WTC11 (cell line): ENCODE measurements at regions not wholly inside any gene's neighbourhood (a gene's known extent, or its start where the extent isn't known, plus 50 kb on each side); places are given as distances from the start of the nearest gene placed in this dataset.

Experiments
- ATAC-seq: fragments of 200-7000 bp; cut with Tn5 transposase; 2 replicates; pipeline ENCODE4 v1.10.0; 2021; ENCODE audit warnings: mild to moderate bottlenecking, moderate library complexity
- CTCF ChIA-PET: fragments of 300-600 bp; sonication (Branson Sonifier 250); formaldehyde crosslinking; loops from one replicate; lab custom pipeline; 2021; ENCODE audit warnings: antibody characterized with exemption; lab: Charles Lee
- POLR2A ChIA-PET: fragments of 350-600 bp; sonication (Branson Sonifier 250); formaldehyde crosslinking; loops from one replicate; lab custom pipeline; 2021; ENCODE audit warnings: antibody characterized with exemption; lab: Charles Lee
- DNase-seq: peaks from one replicate; pipeline ENCODE4 v3.0.0; 2021; ENCODE audit warnings: low spot score
- H3K27ac Mint-ChIP-seq: 2 replicates; pipeline ENCODE4 v1.8.0; 2021; ENCODE audit warnings: mixed read lengths
- H3K27me3 Mint-ChIP-seq: 2 replicates; pipeline ENCODE4 v1.8.0; 2021; ENCODE audit warnings: low read depth, mild to moderate bottlenecking, moderate library complexity, mixed read lengths
- H3K36me3 Mint-ChIP-seq: 2 replicates; pipeline ENCODE4 v1.8.0; 2021; ENCODE audit warnings: mixed read lengths
- H3K4me1 Mint-ChIP-seq: 2 replicates; pipeline ENCODE4 v1.8.0; 2022; ENCODE audit warnings: mixed read lengths
- H3K4me3 Mint-ChIP-seq: 2 replicates; pipeline ENCODE4 v1.8.0; 2021; ENCODE audit warnings: mild to moderate bottlenecking, moderate library complexity, mixed read lengths
- H3K9me3 Mint-ChIP-seq: 2 replicates; pipeline ENCODE4 v1.8.0; 2021; ENCODE audit warnings: mixed read lengths
- ATF1 ChIP-seq: sonication (generic); formaldehyde crosslinking; IDR thresholded peaks from 2 replicates; pipeline ENCODE4 v1.8.1; 2023; ENCODE audit warnings: mild to moderate bottlenecking, moderate library complexity, missing genetic modification reagents
- CREM ChIP-seq: sonication (generic); formaldehyde crosslinking; IDR thresholded peaks from 2 replicates; pipeline ENCODE4 v1.8.1; 2022; ENCODE audit warnings: mild to moderate bottlenecking, missing genetic modification reagents, moderate library complexity
- GABPB1 ChIP-seq: sonication (generic); formaldehyde crosslinking; IDR thresholded peaks from 2 replicates; pipeline ENCODE4 v1.8.1; 2023; ENCODE audit warnings: mild to moderate bottlenecking, missing genetic modification reagents
- GTF2I ChIP-seq: fragments of 250-450 bp; sonication (Bioruptor Pico); conservative IDR thresholded peaks from 2 replicates; pipeline ENCODE4 v1.4.0; 2021; ENCODE audit warnings: mild to moderate bottlenecking
- IRF2 ChIP-seq: sonication (generic); formaldehyde crosslinking; IDR thresholded peaks from 2 replicates; pipeline ENCODE4 v1.8.0; 2022; ENCODE audit warnings: low read depth, missing genetic modification reagents, borderline replicate concordance
- JUN ChIP-seq: sonication (generic); formaldehyde crosslinking; IDR thresholded peaks from 2 replicates; pipeline ENCODE4 v1.8.0; 2023; ENCODE audit warnings: mild to moderate bottlenecking, missing genetic modification reagents
- MXD4 ChIP-seq: fragments of 250-450 bp; sonication (Bioruptor Pico); IDR thresholded peaks from 2 replicates; pipeline ENCODE4 v1.8.0; 2021; ENCODE audit warnings: mild to moderate bottlenecking, moderate library complexity, borderline replicate concordance
- NFE2L1 ChIP-seq: sonication (generic); formaldehyde crosslinking; IDR thresholded peaks from 2 replicates; pipeline ENCODE4 v1.8.1; 2023; ENCODE audit warnings: missing genetic modification reagents
- PRRX2 ChIP-seq: fragments of 250-450 bp; sonication (Bioruptor Pico); IDR thresholded peaks from 2 replicates; pipeline ENCODE4 v1.8.0; 2021; ENCODE audit warnings: mild to moderate bottlenecking
- ZNF138 ChIP-seq: sonication (generic); formaldehyde crosslinking; conservative IDR thresholded peaks from 2 replicates; pipeline ENCODE4 v1.8.1; 2022; ENCODE audit warnings: mild to moderate bottlenecking, moderate library complexity, missing genetic modification reagents
- ZNF263 ChIP-seq: sonication (generic); formaldehyde crosslinking; IDR thresholded peaks from 2 replicates; pipeline ENCODE4 v1.8.1; 2022; ENCODE audit warnings: low read depth, mild to moderate bottlenecking, moderate library complexity, missing genetic modification reagents
- ZNF317 ChIP-seq: sonication (generic); formaldehyde crosslinking; IDR thresholded peaks from 2 replicates; pipeline ENCODE4 v1.8.1; 2023; ENCODE audit warnings: low read depth, mild to moderate bottlenecking, moderate library complexity, missing genetic modification reagents, borderline replicate concordance
- ZNF416 ChIP-seq: fragments of 250-450 bp; sonication (Bioruptor Pico); IDR thresholded peaks from 2 replicates; pipeline ENCODE4 v1.9.0; 2021; ENCODE audit warnings: mild to moderate bottlenecking, inconsistent platforms
- TF ChIP-seq, protein P1 (sequence below): fragments of 200-600 bp; IDR thresholded peaks from 2 replicates; pipeline ENCODE4 v1.8.0; 2022; ENCODE audit warnings: antibody characterized with exemption
- TF ChIP-seq, protein P2 (sequence below): sonication (generic); formaldehyde crosslinking; IDR thresholded peaks from 2 replicates; pipeline ENCODE4 v1.8.0; 2023; ENCODE audit warnings: missing genetic modification reagents
- TF ChIP-seq, protein P3 (sequence below): fragments of 250-450 bp; sonication (Bioruptor Pico); IDR thresholded peaks from 2 replicates; pipeline ENCODE4 v1.8.0; 2021; ENCODE audit warnings: mild to moderate bottlenecking
- TF ChIP-seq, protein P4 (sequence below): sonication (generic); formaldehyde crosslinking; IDR thresholded peaks from 2 replicates; pipeline ENCODE4 v1.8.0; 2022; ENCODE audit warnings: mild to moderate bottlenecking, missing genetic modification reagents
- TF ChIP-seq, protein P5 (sequence below): sonication (generic); formaldehyde crosslinking; conservative IDR thresholded peaks from 2 replicates; pipeline ENCODE4 v1.8.1; 2022; ENCODE audit warnings: mild to moderate bottlenecking, missing genetic modification reagents
- TF ChIP-seq, protein P6 (sequence below): fragments of 250-450 bp; sonication (Bioruptor Pico); IDR thresholded peaks from 2 replicates; pipeline ENCODE4 v1.9.0; 2021; ENCODE audit warnings: moderate library complexity, mild to moderate bottlenecking, inconsistent platforms, borderline replicate concordance

DNA sequence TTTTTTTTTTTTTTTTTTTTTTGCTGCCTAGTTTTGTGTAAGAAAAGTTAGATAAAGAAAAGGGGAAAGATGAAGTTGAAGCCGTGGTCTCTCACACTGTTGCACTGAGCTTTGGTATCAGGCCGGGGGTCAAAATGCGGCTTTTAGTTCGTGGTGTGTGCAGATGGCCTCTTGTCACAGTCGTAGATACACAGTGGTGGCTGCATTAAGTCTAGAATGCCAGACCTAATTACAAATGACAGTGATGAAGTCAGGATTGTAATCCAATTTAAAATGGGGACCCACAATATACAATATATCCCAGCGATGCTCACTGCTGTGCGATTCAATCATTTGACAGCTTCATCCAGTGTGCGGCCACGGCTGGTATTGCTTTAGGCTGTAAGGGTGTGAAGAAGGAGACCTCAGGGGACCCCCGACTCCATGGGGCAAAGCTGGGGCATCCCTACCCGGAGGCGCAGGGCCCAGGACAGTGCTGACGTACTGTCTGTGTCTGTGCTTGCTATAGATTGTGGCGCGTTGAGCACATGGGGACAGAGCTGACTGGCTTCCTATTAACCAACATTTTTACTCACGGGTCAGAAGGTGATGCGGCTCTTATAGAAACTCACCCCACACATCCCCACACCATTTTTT lies 210.0 kb upstream of the SOX4 start (continued):
- TF ChIP-seq, protein P1, sequence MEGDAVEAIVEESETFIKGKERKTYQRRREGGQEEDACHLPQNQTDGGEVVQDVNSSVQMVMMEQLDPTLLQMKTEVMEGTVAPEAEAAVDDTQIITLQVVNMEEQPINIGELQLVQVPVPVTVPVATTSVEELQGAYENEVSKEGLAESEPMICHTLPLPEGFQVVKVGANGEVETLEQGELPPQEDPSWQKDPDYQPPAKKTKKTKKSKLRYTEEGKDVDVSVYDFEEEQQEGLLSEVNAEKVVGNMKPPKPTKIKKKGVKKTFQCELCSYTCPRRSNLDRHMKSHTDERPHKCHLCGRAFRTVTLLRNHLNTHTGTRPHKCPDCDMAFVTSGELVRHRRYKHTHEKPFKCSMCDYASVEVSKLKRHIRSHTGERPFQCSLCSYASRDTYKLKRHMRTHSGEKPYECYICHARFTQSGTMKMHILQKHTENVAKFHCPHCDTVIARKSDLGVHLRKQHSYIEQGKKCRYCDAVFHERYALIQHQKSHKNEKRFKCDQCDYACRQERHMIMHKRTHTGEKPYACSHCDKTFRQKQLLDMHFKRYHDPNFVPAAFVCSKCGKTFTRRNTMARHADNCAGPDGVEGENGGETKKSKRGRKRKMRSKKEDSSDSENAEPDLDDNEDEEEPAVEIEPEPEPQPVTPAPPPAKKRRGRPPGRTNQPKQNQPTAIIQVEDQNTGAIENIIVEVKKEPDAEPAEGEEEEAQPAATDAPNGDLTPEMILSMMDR = no peak

DNA sequence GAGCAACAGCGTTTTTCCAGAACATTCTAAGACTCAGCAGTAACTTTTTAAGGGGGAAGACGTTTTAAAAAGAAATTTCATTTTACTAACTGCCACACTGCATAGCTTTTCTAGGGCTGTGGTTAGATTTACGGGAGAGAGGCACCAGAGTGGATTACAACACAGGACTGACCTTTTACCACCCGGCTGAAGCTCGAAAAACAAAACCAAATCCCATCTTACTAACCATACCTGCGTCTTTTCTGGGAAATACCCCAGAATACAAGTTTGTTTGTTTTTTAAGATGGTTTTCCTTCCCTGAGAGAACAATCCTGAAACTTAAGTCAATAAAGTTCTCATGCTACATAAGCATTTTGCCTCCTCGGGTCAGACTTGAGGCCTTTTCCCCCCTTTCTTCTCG lies 209.3 kb upstream of the SOX4 start:
- H3K36me3 Mint-ChIP-seq = no peaks in the 10 kb centered on the region
- H3K27ac Mint-ChIP-seq = no peak overlapping the region
- no peak overlapping the region for H3K4me3 Mint-ChIP-seq
- ChIA-PET POLR2A (interaction anchor here (0.5 kb wide), 1 partner anchor 169 kb away, joined by 4 read pairs; no protein-coding TSS in a partner anchor), CTCF (no interaction called here)
- ATAC-seq (no peak), DNase-seq (no peak)
- peaks cover 8% of the 10 kb centered on the region for H3K4me1 Mint-ChIP-seq
- H3K9me3 Mint-ChIP-seq = peaks cover 5% of the 10 kb centered on the region
- TF ChIP-seq, protein P2, sequence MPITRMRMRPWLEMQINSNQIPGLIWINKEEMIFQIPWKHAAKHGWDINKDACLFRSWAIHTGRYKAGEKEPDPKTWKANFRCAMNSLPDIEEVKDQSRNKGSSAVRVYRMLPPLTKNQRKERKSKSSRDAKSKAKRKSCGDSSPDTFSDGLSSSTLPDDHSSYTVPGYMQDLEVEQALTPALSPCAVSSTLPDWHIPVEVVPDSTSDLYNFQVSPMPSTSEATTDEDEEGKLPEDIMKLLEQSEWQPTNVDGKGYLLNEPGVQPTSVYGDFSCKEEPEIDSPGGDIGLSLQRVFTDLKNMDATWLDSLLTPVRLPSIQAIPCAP (CRISPR knock-in tag) = no peak
- 0 out of 2 replicates have a peak, but pooled peaks have one; percentile 28 for TF ChIP-seq GABPB1 (CRISPR knock-in tag)
- H3K27me3 Mint-ChIP-seq = no peaks in the 10 kb centered on the region

DNA sequence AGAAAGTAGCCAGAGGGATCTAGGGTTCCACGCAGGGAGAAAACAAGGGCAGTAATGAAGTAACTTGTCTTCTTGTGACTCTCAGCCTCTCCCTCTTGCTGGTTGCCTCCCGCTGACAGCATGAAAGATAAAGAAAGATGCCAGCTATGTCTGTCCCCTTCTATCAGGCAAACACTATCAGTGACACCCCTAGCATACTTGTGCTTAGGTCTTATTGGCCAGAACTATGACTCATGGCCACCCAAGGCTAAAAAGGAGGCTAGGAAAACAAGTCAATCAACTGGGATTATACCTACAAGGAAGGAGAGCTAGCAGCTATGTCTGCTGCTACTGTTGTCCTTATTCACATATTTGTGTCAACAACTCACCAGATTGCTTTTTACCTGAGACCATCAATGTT lies 206.8 kb upstream of the SOX4 start:
- no peaks in the 10 kb centered on the region for H3K36me3 Mint-ChIP-seq
- CTCF ChIA-PET = no interaction called here
- DNase-seq = no peak
- H3K27me3 Mint-ChIP-seq = no peaks in the 10 kb centered on the region
- peaks cover 4% of the 10 kb centered on the region for H3K4me1 Mint-ChIP-seq
- H3K27ac Mint-ChIP-seq = no peak overlapping the region
- no peak for TF ChIP-seq CREM (CRISPR knock-in tag)
- TF ChIP-seq, protein P3, sequence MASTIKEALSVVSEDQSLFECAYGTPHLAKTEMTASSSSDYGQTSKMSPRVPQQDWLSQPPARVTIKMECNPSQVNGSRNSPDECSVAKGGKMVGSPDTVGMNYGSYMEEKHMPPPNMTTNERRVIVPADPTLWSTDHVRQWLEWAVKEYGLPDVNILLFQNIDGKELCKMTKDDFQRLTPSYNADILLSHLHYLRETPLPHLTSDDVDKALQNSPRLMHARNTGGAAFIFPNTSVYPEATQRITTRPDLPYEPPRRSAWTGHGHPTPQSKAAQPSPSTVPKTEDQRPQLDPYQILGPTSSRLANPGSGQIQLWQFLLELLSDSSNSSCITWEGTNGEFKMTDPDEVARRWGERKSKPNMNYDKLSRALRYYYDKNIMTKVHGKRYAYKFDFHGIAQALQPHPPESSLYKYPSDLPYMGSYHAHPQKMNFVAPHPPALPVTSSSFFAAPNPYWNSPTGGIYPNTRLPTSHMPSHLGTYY (CRISPR knock-in tag) = no peak
- no peak for TF ChIP-seq ZNF317 (CRISPR knock-in tag)
- TF ChIP-seq, protein P4, sequence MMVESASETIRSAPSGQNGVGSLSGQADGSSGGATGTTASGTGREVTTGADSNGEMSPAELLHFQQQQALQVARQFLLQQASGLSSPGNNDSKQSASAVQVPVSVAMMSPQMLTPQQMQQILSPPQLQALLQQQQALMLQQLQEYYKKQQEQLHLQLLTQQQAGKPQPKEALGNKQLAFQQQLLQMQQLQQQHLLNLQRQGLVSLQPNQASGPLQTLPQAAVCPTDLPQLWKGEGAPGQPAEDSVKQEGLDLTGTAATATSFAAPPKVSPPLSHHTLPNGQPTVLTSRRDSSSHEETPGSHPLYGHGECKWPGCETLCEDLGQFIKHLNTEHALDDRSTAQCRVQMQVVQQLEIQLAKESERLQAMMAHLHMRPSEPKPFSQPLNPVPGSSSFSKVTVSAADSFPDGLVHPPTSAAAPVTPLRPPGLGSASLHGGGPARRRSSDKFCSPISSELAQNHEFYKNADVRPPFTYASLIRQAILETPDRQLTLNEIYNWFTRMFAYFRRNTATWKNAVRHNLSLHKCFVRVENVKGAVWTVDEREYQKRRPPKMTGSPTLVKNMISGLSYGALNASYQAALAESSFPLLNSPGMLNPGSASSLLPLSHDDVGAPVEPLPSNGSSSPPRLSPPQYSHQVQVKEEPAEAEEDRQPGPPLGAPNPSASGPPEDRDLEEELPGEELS (CRISPR knock-in tag) = no peak
- no peak for TF ChIP-seq ATF1 (CRISPR knock-in tag)
- TF ChIP-seq MXD4 = no peak
- TF ChIP-seq GTF2I (CRISPR knock-in tag) = no peak
- TF ChIP-seq, all 79 proteins: peak for 0
- no peak overlapping the region for H3K4me3 Mint-ChIP-seq
- peaks cover 5% of the 10 kb centered on the region for H3K9me3 Mint-ChIP-seq
- no peak for ATAC-seq
- POLR2A ChIA-PET = no interaction called here

DNA sequence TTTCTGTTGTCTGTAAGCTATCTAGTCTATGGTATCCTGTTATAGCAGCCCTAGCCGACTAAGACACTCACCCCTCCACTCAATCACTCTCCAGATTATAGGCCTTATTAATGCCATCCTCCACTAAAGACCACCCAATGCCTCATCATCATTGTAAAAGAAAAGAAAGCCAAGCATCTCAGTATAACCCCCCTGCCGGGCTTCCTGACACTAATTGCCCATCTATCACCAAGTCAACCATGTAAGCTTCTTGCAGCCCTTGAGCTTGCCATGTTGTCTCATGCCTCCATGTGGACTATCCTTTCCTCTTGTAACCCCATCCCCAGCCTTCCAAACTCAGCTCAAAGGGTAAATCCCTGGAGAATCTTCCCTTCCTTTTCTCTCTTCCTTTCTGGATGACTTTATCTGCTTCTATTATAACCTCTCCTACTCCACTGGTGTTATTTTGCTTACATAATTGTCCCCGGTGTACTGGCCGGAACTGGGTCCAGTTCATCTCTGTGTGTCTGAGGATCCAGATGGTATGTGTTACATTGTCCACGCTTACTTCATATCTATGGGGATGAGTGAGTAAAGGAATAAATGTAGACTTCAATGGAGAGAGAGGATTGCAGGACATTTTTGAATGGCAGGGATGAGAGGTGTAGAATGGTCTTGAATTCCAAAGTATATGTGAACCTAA lies 202.9 kb upstream of the SOX4 start:
- DNase-seq = no peak
- Mint-ChIP-seq H3K4me1 (no peaks in the 10 kb centered on the region), H3K4me3 (no peak overlapping the region), H3K27ac (no peak overlapping the region), H3K9me3 (peaks cover 1% of the 10 kb centered on the region), H3K36me3 (no peaks in the 10 kb centered on the region), H3K27me3 (no peaks in the 10 kb centered on the region; the same call in 1 of the 2 replicates)
- ChIA-PET POLR2A (no interaction called here), CTCF (no interaction called here)
- no peak for ATAC-seq
- TF ChIP-seq, protein P5, sequence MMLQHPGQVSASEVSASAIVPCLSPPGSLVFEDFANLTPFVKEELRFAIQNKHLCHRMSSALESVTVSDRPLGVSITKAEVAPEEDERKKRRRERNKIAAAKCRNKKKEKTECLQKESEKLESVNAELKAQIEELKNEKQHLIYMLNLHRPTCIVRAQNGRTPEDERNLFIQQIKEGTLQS (CRISPR knock-in tag) = no peak
- no peak for TF ChIP-seq GABPB1 (CRISPR knock-in tag)
- no peak for TF ChIP-seq ZNF263 (CRISPR knock-in tag)
- TF ChIP-seq, protein P6, sequence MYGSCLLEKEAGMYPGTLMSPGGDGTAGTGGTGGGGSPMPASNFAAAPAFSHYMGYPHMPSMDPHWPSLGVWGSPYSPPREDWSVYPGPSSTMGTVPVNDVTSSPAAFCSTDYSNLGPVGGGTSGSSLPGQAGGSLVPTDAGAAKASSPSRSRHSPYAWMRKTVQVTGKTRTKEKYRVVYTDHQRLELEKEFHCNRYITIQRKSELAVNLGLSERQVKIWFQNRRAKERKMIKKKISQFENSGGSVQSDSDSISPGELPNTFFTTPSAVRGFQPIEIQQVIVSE (CRISPR knock-in tag) = no peak
- no peak for TF ChIP-seq ZNF138
- no peak for TF ChIP-seq JUN
- no peak for TF ChIP-seq NFE2L1 (CRISPR knock-in tag)
- TF ChIP-seq ZNF416 (CRISPR knock-in tag) = no peak
- no peak for TF ChIP-seq PRRX2 (CRISPR knock-in tag)
- no peak for TF ChIP-seq IRF2
